Inferior parietal cortex (tissue), 1 donor: ENCODE measurements at regions not wholly inside any gene's neighbourhood (a gene's known extent, or its start where the extent isn't known, plus 50 kb on each side); places are given as distances from the start of the nearest gene placed in this dataset.

Experiments
- DNase-seq: peaks from one replicate; pipeline ENCODE4 v3.0.0-alpha.2; 2016; ENCODE audit errors: extremely low spot score

DNA sequence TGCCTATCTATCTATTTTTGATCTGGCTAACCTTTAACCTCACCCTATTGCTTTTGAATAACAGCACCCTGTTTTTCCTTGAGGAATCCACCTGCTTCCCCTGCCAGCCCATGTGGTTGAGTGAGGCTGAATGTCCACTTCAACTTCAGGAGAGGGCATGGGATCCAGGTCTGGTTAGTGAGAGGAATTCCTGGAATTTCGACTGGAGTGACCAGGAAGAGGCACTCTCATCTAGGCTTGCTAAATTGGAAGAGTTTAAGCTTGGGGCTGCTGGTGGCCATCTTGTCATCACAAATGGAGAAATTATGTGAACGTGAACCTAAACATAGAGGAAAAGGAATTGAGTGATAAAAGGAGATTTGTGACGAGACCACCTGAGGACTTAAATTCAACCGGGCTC is 322.1 kb downstream of the OSTF1 start:
- no peak for DNase-seq

DNA sequence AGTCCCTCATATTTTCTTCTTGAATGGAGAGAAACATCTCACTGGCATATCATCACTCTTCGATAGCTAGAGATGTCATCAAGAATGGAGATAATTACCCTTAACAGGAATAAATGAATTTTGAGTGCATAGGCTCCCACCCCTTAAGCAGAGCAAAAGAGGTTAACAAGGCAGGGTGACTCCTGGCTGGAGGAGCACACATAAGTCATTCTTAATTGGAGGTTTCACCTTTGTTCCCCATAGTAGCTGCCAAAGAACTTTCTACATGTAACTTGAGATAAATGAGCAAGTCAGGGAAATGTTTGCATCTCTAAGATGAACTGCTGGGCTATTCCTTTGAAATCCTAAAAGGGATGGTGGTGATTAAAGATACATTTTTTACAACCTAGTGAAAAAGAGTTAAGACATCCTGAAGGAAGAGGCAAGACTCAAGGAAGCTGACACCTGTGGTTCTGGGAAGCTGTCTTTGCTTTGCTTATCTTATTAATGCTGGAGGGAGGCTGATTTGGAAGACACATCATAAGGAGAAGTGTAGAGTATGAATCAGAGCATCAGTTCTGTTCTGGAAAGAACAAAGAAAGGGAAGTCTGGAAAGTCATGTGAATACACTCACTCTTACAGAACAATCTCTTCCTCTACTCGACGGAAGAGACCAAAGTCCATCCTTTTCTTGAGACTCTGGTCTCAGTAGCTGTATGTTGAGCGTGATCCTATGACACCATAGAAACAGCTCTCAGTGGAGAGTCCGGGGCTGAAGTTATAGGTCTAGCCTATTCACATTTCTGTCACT is 326.3 kb downstream of the OSTF1 start:
- DNase-seq, result no peak

DNA sequence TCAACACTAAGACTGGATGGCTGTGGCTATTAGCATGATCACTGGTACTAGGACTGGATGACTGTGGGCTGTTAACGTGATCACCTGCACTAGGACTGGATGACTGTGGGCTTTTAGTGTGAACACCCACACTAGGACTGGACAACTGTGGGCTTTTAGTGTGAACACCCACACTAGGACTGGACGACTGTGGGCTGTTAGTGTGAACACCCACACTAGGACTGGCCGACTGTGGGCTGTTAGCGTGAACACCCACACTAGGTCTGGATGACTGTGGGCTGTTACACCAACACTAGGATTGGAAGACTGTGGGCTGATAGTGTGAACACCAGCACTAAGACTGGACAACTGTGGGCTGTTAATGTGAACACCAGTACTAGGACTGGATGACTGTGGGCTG is 329.2 kb downstream of the OSTF1 start:
- DNase-seq, result no peak

DNA sequence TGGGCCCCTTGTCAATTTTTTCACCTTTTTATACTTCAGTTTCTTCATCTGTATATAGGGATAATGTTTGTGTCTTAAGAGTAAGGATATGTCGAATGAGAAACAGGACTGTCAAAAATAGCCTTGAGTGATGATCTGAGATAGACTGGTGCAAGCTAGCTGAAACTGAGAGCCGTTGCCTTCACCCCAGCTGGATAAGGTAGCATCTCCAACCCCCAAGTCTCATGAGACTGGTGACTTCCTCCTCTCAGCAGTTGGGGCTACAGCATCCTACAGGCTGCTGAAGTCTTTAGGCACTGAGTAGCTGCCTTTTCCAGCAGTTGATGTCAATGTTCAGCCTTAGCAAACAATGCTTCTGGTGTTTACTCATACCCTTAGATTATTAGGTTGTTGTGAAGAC is 330.2 kb downstream of the OSTF1 start:
- DNase-seq, result no peak

DNA sequence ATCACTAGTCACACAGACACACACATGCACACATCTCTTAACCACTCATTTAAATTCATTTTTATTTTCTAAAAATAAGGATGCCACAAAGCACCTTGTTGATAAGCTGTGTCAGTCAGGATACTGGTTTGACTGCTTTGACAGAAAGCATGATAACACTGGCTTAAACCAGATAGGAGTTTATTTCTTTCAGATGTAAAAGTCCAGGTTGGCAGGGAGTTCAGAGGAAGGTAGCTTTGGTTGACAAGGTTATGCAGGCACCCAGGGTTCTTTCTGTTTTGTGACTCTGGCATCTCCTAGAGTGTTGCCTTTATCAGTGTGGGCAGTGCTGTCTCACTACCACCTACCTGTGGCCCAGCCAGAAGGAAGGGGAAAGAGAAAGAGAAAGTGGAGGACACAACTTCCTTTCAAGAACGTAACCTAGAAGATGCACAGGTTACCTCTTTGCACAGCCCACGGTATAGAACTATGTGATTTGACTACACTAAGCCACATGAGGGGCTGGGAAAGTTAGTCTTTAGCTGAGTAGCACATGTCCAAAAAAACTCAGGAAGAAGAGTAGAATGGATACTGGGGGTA is 334.7 kb downstream of the OSTF1 start:
- DNase-seq, result no peak

DNA sequence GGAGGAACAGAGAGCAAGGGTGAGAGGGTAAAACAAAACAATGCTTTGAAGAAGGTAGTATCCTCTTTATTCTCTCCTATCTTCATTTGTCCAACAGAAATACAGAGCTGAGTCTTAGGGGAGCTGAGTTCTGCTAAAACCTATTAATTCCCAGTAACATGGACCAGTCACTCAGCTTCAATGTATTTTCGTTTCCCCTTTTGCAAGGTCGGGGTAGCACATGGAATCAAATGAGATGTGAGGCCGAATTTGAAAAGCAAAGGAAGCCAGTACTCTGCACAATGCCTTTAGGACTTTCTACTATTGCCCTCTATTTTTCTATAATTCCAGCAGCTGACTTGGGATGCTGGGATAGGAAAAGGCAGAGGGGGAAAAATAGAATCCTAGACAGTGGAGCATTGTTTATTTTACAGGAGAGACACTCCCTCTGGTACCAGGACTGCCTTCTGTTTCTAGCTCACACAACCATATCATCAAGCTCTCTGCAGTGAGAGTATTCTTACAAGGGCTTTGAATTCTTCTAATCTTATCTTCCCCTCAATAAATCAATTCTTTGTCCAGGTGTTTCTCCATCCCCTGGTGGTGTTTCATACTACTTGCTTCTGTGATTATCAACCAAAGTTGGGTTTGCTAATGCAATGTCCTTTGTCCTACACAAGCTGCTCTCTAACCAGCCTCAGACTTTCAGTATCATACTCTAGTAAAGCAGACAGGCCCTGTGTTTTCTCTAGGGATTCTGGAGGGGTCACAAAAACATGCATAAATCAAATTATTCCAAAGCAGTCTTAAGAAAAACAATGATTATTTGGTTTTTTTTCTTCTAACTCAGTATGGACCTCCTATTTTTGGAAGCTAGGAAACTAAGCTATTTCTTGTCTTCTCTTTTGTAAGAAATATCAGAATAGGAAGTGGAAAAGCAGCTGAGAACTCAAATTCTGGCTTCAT is 341.5 kb downstream of the OSTF1 start:
- DNase-seq, result no peak

- no peak for DNase-seq
Observed at GRCh38 chr9:75431375-75431774, 343.1 kb downstream of the OSTF1 start.

DNA sequence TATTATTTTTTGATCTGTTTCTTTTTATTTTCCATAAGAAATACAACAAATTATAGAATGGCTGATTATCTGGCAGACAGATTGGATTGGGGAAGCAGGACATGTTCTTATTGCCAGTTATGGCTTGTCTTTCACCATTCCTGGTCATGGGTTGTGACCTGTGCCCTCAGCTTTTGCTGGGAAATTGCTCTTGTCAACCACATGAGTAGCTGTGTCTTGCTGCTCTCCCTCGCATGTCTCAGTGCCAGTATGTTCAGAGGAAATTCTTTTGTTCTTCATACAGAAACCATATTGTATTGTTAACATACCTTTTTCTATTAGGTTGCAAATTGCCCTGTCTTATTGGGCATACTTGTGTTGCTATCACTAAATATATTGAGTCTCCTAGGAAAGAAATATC is 344.1 kb downstream of the OSTF1 start:
- DNase-seq, result no peak

DNA sequence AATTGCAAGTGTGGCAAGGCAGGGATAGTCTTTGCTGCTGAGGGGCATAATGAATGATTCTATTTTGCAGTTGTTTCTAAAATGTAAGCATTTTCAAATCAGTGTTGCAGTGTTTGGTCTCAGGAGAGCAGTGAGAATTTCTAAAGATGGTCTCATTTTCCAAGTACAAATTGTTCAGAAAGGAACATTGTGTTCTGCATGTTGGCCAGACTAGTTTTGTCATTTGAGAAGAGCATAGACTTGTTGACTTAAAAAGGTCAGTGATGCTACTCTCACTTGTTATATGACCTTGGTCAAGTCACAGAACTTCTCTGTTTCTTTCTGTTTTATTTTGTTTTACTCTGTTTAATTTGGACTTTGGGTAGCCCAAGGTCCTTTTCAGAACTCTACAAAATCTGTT is 344.6 kb downstream of the OSTF1 start:
- no peak for DNase-seq

DNA sequence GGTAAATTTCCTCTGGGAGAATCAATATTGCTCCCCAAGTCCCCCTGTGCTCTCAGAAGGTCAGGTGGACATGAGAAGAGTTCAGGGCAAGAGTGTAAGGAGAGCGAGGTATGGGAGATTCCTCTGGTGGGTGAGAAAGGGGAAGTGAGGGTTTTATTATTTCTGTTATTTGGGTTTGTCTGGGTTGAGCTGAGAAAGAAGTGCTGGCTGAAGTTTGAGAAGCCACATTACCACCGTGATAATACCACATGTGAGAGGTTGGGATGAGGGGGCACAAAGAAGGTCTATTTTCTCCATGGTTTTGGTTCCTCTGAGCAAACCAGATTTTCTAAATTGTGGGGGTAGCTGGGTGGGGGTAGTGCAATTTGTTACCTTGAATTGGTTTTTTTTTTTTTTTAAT is 350.4 kb downstream of the OSTF1 start:
- no peak for DNase-seq

GRCh38 chr9:75440914-75441313 is 352.6 kb downstream of the OSTF1 start:
- DNase-seq, result no peak

DNA sequence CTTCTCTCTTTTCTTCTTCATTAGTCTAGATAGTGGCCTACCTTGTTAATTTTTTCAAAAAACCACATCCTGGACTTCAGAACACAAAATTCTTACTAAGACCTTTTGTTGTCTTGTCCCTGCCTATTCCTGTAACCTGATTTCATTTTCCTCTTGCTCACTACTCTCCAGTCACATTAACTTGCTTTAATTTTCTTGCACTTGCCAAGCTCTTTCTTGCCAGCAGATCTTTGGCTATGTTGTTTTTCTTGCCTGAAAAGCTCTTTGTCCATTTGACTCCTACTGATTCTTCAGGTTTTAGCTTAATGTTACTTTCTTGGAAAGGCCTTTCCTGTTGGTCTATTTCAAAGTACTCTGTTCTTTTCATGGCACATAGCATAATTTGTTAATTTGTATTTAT is 356.8 kb downstream of the OSTF1 start:
- no peak for DNase-seq

- no peak for DNase-seq
Observed at GRCh38 chr9:75447281-75447680, 359.0 kb downstream of the OSTF1 start.

DNA sequence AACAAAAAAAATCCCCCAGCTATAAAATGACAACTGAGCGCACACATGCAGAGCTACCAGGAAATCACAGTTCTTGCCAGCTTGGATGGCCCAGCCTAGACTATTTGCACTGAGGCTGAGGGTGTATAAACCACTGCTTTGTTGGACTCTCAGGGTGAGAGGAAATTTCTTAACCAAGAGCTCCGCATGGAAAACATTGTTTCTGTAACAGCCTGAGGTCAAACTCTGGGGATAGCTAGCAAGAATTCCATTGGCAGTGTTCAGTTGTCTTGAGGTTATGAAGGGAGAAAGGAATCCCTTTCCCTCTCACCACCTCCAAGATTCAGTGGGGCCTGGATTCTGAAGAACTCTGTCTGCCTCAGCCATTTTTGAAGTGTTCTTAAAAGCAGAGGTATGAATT is 360.0 kb downstream of the OSTF1 start:
- no peak for DNase-seq

GRCh38 chr9:75448955-75449354 is 360.6 kb downstream of the OSTF1 start:
- DNase-seq, result no peak

- no peak for DNase-seq
Observed at GRCh38 chr9:75451045-75451444, 362.7 kb downstream of the OSTF1 start.

DNA sequence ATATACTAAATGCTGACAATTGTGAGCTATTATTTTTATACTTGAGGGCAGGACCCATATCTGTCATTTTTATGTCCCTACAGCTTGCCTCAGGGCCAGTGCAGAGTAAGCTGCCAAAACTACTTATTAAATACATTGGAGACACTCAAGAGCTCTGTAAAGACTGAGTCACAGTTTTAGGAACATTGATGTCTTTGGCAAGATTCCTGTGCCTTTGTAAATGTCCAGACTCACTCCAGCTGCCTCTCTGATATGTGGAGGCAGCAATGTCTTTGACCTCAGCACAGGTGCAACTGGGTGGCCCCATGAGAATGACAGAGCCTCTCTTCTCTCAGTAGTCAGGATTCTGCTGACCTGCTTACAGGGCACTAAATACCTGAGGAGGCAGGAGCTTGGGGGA is 363.2 kb downstream of the OSTF1 start:
- DNase-seq, result no peak

- no peak for DNase-seq
Observed at GRCh38 chr9:75452512-75452911, 364.2 kb downstream of the OSTF1 start.

- no peak for DNase-seq
Observed at GRCh38 chr9:75454043-75454442, 365.7 kb downstream of the OSTF1 start.

DNA sequence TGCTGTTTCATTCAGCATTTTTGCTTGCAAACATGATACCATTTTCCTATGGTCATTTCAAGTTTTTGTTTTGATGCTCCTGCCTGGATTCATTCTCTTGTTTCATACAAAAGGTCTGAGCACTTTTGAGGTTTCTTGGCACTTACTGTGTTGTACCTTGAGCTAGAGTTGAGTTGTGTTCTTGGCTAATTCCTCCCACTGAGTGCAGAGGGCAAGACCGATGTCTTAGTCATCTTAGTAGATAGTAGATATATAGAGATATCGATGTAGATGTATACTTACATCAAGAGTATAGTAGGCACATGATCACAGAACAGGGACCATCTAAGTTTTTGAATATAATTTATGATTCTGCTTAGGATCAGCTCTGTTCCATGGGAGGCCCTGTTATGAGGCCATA is 366.6 kb downstream of the OSTF1 start:
- no peak for DNase-seq

DNA sequence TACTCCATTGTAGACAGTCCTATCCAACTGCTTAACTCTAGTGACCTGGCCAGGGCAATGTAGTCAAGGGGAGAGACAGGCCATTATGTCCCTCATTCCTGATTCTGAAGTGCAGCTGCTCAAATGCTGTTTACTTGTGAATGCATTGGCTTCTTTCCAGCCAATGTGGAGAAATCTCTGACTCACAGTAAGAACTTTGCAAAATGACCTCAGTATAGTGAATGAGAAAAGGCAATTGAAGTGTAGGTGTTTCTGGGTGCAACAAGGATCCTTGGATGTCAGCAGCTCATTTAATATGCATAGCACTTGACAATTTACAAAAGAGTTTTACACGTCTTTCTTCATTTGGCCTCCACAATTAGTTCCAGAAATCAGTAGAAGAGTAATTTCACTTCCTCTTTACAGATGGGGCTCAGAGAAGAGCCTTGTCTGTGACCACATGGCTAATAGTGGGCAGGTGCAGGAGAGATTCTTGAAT is 367.2 kb downstream of the OSTF1 start:
- DNase-seq, result no peak

GRCh38 chr9:75456698-75457097 is 368.4 kb downstream of the OSTF1 start:
- DNase-seq, result no peak
